T-helper 2 cell treated with Interferon-gamma antibody and Interleukin-4, amounts not matched to agents 5 μg/mL and 100 μg/mL, for 36 hours (primary cell): ENCODE measurements at regions not wholly inside any gene's neighbourhood (a gene's known extent, or its start where the extent isn't known, plus 50 kb on each side); places are given as distances from the start of the nearest gene placed in this dataset.
"Not testable (repeated sequence)": the region's sequence is repeated elsewhere in the genome, so short reads cannot be mapped to it uniquely, and the experiment has no call there.

Experiments
- DNase-seq: peaks from one replicate; pipeline ENCODE4 v3.0.0; 2021; ENCODE audit warnings: low spot score
- H3K27ac Mint-ChIP-seq: one replicate; pipeline ENCODE4 v1.8.0; 2021; ENCODE audit warnings: mild to moderate bottlenecking, mixed read lengths
- H3K27me3 Mint-ChIP-seq: one replicate; pipeline ENCODE4 v1.8.0; 2021; ENCODE audit warnings: low read depth, mixed read lengths
- H3K36me3 Mint-ChIP-seq: one replicate; pipeline ENCODE4 v1.8.0; 2021; ENCODE audit warnings: low read depth, mixed read lengths
- H3K4me1 Mint-ChIP-seq: one replicate; pipeline ENCODE4 v1.8.0; 2021; ENCODE audit warnings: low read depth, mixed read lengths
- H3K4me3 Mint-ChIP-seq: one replicate; pipeline ENCODE4 v1.8.0; 2022; ENCODE audit warnings: mild to moderate bottlenecking, moderate library complexity, mixed read lengths
- H3K9me3 Mint-ChIP-seq: one replicate; pipeline ENCODE4 v1.8.0; 2021; ENCODE audit warnings: mixed read lengths

DNA sequence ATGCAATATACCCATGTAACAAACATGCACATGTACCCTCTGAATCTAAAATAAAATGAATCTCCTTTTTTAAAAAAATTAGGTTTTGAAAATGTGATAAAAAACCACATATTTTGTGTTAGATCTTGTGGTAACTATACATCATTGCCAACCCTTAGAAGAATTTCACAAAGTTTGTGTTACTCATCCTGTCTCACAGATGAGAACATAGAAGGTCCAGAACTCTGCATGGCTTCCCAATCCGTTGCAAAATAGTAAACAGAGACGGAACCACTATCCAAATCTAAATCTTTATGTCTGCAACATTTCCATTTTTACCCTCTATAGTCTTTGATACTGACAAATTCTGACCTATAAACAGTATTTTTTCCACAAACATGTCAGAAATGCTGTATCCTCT, 759.9 kb downstream of the KCNJ2 start:
- H3K27ac Mint-ChIP-seq, result no peak overlapping the region
- no peak for DNase-seq
- H3K4me3 Mint-ChIP-seq, result no peak overlapping the region
- no peaks in the 10 kb centered on the region for H3K4me1 Mint-ChIP-seq
- no peaks in the 10 kb centered on the region for H3K27me3 Mint-ChIP-seq
- H3K9me3 Mint-ChIP-seq, result peaks cover 32% of the 10 kb centered on the region
- H3K36me3 Mint-ChIP-seq, result no peaks in the 10 kb centered on the region

DNA sequence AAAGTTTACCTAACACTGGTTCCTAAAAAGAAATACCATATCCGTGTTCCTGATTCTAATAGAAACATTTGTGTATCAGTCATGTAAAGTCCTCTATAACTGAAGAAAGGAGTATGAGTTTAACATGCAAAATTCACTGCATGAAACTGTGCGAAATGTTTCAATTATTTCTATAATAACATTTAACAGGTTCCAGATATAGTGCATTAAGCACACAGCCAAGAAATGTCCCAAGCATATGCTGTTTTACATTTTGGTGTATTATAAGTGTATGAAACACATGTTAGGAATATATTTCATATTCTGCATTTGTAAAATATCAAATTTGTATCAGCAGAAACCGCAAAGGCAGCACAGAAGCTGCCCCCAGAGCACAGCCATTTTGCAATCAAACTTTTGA, 764.9 kb downstream of the KCNJ2 start:
- H3K36me3 Mint-ChIP-seq, result no peaks in the 10 kb centered on the region
- no peaks in the 10 kb centered on the region for H3K27me3 Mint-ChIP-seq
- DNase-seq, result no peak
- H3K4me3 Mint-ChIP-seq, result no peak overlapping the region
- peaks cover 14% of the 10 kb centered on the region for H3K9me3 Mint-ChIP-seq
- no peaks in the 10 kb centered on the region for H3K4me1 Mint-ChIP-seq
- no peak overlapping the region for H3K27ac Mint-ChIP-seq

DNA sequence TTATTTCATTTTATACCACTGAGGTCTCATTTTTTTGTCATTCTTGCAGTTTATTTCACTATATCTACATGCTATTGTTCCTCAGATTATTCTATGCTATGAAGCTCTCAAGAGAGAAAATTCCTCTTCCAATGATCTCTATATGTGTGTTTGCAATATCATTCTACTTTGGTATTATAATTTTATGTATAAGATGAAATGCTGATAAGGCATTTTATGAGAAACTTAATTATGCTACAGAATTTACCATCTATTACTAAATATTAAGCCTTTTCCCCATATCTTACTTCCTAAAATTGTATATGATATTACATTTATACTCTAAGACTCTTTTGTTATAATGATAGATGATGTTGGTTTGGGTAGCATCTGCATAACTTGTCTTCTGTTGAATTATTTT, 765.5 kb downstream of the KCNJ2 start:
- Mint-ChIP-seq H3K4me3 (no peak overlapping the region), H3K27ac (no peak overlapping the region), H3K36me3 (no peaks in the 10 kb centered on the region), H3K27me3 (no peaks in the 10 kb centered on the region), H3K9me3 (peaks cover 10% of the 10 kb centered on the region), H3K4me1 (no peaks in the 10 kb centered on the region)
- no peak for DNase-seq

DNA sequence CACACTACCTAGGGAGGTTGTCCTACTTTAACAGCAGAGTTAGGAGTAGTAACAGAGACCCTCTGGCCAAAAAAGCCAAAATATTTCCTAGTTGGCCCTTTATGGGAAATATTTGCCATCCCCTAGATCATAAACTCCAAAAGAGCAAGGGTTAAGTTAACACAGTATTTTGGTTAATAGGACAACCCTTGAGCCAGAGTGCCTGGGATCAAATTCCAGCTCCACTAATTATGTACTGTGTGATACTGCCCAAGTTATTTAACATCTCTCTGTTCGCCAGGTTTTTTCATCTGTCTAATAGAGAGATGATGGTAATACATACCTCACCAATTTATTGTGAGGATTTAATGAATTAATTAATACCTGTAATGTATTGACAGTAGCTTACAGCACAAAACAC, 767.4 kb downstream of the KCNJ2 start:
- DNase-seq, result no peak
- Mint-ChIP-seq H3K27me3 (no peaks in the 10 kb centered on the region), H3K4me1 (no peaks in the 10 kb centered on the region), H3K27ac (no peak overlapping the region), H3K36me3 (no peaks in the 10 kb centered on the region), H3K9me3 (peaks cover 18% of the 10 kb centered on the region), H3K4me3 (no peak overlapping the region)

DNA sequence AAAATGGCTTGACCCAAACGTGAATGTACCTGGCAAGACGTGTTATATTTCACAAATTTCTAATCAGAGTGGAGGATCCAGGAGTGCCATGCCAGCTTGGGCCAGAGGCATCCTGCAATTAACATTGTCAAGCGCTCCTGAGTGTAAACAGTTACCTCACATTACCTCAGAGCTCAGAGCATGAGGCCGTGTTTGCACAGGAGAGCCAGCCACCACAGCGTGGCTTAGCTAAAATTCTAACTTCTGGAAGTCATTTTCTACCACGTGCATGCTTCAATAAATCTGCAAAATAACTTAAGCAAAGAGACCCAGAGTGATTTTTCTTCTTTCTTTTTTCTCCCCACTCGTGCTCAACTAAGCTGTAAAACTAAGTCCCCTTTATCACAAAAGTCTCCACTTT, 769.0 kb downstream of the KCNJ2 start:
- Mint-ChIP-seq H3K27me3 (no peaks in the 10 kb centered on the region), H3K36me3 (no peaks in the 10 kb centered on the region), H3K4me3 (no peak overlapping the region), H3K27ac (no peak overlapping the region), H3K9me3 (peaks cover 29% of the 10 kb centered on the region), H3K4me1 (no peaks in the 10 kb centered on the region)
- DNase-seq, result no peak

DNA sequence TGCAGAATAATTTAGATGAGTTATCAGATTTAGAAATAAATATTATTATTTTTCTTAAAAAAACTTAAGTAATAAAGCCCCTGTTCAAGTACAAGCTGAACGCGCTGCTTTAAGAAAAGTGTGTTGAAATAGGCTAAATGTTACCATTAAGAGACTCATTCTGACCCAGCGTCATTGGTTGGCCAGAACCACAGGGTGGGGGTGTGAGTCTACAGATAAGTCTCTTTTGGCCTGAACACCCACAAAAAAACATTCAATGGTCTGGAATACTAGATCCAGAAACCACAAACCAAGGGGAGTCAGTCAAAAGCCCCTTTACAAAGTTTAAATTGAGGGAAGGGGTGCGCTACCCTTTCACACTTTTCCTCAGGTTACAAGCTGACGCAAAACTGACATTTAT, 776.1 kb downstream of the KCNJ2 start:
- H3K27me3 Mint-ChIP-seq, result no peaks in the 10 kb centered on the region
- no peaks in the 10 kb centered on the region for H3K36me3 Mint-ChIP-seq
- no peak for DNase-seq
- peaks cover 59% of the 10 kb centered on the region for H3K9me3 Mint-ChIP-seq
- no peak overlapping the region for H3K27ac Mint-ChIP-seq
- no peak overlapping the region for H3K4me3 Mint-ChIP-seq
- no peaks in the 10 kb centered on the region for H3K4me1 Mint-ChIP-seq

DNA sequence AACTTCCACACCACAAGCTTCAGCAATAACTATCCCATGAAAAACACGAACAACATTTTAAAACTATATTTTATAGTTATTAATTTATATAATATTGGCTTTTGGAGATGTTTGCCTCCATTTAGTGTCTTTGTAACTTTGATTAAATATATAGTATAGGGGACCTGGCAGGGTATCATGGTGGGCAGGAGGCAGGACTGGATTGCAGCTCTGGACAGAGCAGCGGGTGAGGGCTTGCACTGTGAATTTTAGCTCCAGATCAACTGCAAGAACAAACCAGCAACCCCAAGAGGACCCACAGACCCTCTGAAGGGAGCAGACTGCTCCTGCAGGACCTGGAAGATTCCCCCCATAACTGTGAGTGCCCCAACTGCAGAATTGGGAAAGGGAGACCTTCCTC, 777.9 kb downstream of the KCNJ2 start:
- no peaks in the 10 kb centered on the region for H3K36me3 Mint-ChIP-seq
- peaks cover 63% of the 10 kb centered on the region for H3K9me3 Mint-ChIP-seq
- no peak overlapping the region for H3K4me3 Mint-ChIP-seq
- no peak for DNase-seq
- no peak overlapping the region for H3K27ac Mint-ChIP-seq
- no peaks in the 10 kb centered on the region for H3K27me3 Mint-ChIP-seq
- no peaks in the 10 kb centered on the region for H3K4me1 Mint-ChIP-seq

DNA sequence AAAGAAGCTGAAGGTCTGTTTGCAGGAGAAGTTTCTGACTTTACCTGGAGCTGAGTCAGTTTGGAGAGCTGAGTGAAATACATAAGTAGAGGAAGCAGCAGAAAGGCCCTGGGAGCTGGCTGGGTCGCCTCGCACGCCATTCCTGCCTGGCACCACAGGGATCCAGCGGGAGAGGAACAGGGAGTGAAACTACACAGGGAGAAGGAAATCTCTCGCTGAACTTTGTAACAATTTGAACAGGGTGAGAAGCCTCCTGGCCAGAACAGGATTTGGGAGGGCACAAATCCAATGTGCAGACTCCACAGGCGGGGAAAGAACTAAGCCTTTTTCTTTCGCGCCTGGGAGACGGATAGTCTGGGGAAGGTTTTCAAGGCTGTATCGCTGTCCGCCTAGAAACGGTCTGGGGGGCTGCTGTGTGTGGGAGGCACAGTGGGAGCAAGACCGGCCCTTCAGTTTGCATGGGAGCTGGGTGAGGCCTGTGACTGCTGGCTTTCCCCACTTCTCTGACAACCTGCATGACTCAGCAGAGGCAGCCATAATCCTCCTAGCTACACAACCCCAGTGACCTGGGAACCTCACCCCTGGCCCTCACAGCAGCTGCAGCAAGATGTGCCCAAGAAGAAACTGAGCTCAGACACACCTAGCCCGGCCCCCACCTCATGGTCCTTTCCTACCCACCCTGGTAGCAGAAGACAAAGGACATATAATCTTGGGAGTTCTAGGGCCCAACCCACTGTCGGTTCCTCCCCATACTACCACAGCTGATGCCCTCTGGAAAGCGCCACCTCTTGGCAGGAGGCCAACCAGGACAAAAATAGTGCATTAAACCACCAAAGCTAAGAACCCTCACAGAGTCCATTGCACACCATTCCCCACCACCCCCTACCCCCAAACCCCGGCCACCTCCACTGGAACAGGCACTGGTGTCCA, 778.6 kb downstream of the KCNJ2 start:
- Mint-ChIP-seq H3K9me3 (peaks cover 67% of the 10 kb centered on the region), H3K4me3 (no peak overlapping the region), H3K27me3 (no peaks in the 10 kb centered on the region), H3K4me1 (no peaks in the 10 kb centered on the region), H3K27ac (no peak overlapping the region), H3K36me3 (no peaks in the 10 kb centered on the region)
- DNase-seq, result no peak

DNA sequence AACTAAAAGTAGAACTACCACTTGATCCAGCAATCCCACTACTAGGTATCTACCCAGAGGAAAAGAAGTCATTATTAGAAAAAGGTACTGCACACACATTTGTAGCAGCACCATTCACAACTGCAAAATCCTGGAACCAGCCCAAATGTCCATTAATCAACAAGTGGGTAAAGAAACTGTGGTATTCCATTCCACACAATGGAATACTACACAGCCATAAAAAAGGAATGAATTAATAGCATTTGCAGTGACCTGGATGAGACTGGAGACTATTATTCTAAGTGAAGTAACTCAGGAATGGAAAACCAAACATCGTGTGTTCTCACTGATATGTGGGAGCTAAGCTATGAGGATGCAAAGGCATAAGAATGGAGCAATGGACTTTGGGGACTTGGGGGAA, 783.8 kb downstream of the KCNJ2 start:
- not testable (repeated sequence) for H3K4me1 Mint-ChIP-seq

DNA sequence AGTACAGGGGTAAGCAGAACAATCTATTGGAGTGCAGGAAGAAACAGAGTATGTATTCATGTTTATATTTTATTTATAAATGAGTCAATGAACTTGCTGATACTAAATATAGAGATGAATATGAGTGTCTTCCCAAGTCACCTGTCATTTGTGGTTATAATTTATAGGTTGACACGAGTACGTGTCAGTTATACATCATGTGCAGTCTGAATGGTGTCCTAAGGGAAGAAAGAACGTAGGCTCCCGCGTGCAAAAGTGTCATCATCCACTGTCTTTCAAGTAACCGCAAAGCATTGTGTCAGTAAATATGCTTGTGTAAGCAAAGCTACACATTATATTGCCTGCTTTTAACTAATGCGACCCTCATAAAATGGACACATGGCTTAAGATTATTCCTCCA, 786.1 kb downstream of the KCNJ2 start:
- no peak for DNase-seq
- Mint-ChIP-seq H3K4me3 (no peak overlapping the region), H3K4me1 (no peaks in the 10 kb centered on the region), H3K9me3 (peaks cover 35% of the 10 kb centered on the region), H3K36me3 (no peaks in the 10 kb centered on the region), H3K27me3 (no peaks in the 10 kb centered on the region), H3K27ac (no peak overlapping the region)

More for the DNA sequence above, 783.8 kb downstream of the KCNJ2 start:
- not testable (repeated sequence) for H3K27me3 Mint-ChIP-seq, H3K4me3 Mint-ChIP-seq, H3K27ac Mint-ChIP-seq, DNase-seq, H3K36me3 Mint-ChIP-seq
- H3K9me3 Mint-ChIP-seq, result peaks cover 54% of the 10 kb centered on the region

DNA sequence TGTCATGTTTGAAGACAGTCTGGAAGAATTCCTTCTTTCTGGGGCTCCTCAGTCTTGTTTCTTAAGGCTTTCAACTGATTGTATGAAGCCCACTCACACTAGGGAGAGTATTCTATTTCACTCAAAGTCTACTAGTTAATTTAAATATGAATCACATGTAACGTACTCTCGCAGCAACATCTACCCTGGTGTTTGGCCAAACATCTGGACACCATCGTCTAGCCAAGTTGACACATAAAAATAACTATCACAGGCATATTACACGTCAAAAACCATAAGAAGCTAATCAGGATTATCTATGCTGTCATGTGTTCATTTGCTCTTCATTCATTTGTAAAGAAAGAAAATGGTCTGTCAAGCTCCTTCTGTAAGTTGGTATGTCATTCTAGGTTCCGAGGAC, 787.4 kb downstream of the KCNJ2 start:
- Mint-ChIP-seq H3K27me3 (no peaks in the 10 kb centered on the region), H3K9me3 (peaks cover 32% of the 10 kb centered on the region), H3K36me3 (no peaks in the 10 kb centered on the region), H3K4me1 (no peaks in the 10 kb centered on the region), H3K27ac (no peak overlapping the region), H3K4me3 (no peak overlapping the region)
- no peak for DNase-seq

DNA sequence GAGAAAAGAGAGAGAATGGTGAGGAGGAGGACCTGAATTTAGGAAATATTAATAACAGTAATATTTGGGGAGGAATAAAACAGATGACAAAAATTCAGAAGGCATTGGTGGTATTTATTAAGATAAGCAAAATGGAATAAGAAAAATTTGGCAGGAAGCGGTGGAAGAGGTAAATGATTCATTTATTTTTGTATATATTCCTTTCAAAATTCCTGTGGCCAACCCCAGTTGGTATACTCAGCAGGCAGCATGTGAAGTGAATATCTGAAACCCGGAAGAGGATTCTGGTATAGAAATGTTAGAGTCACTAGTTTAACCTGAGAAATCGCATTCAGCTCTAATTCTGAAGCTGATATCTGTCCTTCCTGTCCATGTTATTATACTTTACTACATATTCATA, 792.0 kb downstream of the KCNJ2 start:
- Mint-ChIP-seq H3K36me3 (no peaks in the 10 kb centered on the region), H3K4me3 (no peak overlapping the region), H3K27ac (no peak overlapping the region), H3K27me3 (no peaks in the 10 kb centered on the region), H3K9me3 (peaks cover 31% of the 10 kb centered on the region), H3K4me1 (no peaks in the 10 kb centered on the region)
- DNase-seq, result no peak

DNA sequence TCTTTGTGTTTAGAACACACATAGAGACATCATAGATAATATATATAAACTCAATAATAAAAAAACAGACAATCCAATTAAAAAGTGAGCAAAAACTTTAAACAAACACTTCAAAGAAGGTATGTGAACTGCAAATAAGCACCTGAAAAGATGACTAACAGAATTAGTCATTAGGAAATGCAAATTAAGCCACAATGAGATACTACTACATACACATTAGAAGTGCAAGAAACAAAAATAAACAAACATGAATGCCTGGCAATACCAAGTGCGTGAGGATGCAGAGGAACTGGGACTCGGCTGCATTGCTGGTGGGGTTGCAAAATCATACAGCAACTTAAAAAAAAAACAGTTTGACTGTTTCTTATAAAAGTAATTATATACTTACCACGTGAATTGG, 799.0 kb downstream of the KCNJ2 start:
- H3K27me3 Mint-ChIP-seq, result no peaks in the 10 kb centered on the region
- no peak overlapping the region for H3K4me3 Mint-ChIP-seq
- no peaks in the 10 kb centered on the region for H3K4me1 Mint-ChIP-seq
- DNase-seq, result no peak
- H3K36me3 Mint-ChIP-seq, result no peaks in the 10 kb centered on the region
- H3K9me3 Mint-ChIP-seq, result peaks cover 34% of the 10 kb centered on the region
- no peak overlapping the region for H3K27ac Mint-ChIP-seq

DNA sequence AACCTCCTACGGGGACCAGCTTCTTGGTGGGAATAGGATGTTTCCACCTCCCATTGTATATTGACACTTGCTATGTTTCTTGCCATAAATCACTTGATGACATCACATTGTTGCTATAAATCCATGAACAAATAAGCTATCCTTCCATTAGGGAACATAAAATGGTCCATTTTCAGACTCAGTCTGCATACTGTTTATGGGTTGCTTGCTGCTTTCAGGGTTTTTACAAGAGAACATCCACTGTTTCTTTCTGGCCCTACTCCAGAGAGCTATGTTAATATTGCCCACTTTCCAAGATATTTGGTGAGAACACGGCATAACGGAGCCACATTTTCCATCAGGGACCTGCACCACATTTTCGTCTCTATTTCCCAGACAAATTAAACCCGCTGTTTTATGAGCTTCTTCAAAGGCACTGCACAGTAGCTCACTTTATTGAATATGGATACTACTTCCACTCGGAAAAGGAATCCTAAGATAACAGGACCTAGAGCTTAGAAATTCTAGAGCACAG, 800.2 kb downstream of the KCNJ2 start:
- no peak overlapping the region for H3K4me3 Mint-ChIP-seq

DNA sequence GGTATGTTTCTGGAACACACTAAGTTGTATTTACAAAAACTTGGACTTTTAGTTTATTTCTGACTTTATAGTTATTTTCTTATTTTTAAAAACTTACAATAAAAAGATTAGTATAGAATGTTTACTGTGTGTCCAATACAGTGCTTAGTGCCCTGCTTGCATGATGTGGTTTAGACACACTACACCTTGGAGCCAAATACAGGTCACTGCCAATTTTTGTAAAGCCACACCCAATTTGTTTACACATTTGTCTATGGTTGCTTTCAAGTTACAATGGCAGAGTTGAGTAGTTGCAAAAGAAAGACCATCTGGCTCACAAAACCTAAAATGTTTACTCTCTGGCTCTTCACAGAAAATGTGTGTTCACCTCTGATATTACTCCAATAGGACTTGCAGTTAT, 807.1 kb downstream of the KCNJ2 start:
- Mint-ChIP-seq H3K36me3 (no peaks in the 10 kb centered on the region), H3K27ac (no peak overlapping the region), H3K4me1 (no peaks in the 10 kb centered on the region), H3K4me3 (no peak overlapping the region), H3K27me3 (no peaks in the 10 kb centered on the region), H3K9me3 (peaks cover 19% of the 10 kb centered on the region)
- DNase-seq, result no peak

More for the DNA sequence above, 800.2 kb downstream of the KCNJ2 start:
- H3K27ac Mint-ChIP-seq, result no peak overlapping the region
- H3K27me3 Mint-ChIP-seq, result no peaks in the 10 kb centered on the region
- no peaks in the 10 kb centered on the region for H3K4me1 Mint-ChIP-seq
- no peaks in the 10 kb centered on the region for H3K36me3 Mint-ChIP-seq
- no peak for DNase-seq
- H3K9me3 Mint-ChIP-seq, result peaks cover 25% of the 10 kb centered on the region
